Neural progenitor cell (in vitro differentiated cells): ENCODE measurements at regions not wholly inside any gene's neighbourhood (a gene's known extent, or its start where the extent isn't known, plus 50 kb on each side); places are given as distances from the start of the nearest gene placed in this dataset.

Experiments used
- CTCF ChIP-seq: fragments of 200-600 bp; sonication (generic); IDR thresholded peaks from 2 replicates; pipeline ENCODE4 v1.5.1; 2017; ENCODE audit warnings: antibody characterized with exemption, mild to moderate bottlenecking
- EZH2 ChIP-seq: fragments of 200-600 bp; sonication (generic); IDR thresholded peaks from 2 replicates; pipeline ENCODE4 v1.6.1; 2017; ENCODE audit warnings: antibody characterized with exemption, mild to moderate bottlenecking, moderate library complexity
- EZH2phosphoT487 ChIP-seq: fragments of 200-600 bp; sonication (generic); IDR thresholded peaks from 2 replicates; pipeline ENCODE4 v1.6.1; 2017; ENCODE audit warnings: antibody characterized with exemption

- TF ChIP-seq CTCF (no peak), EZH2 (no peak), EZH2phosphoT487 (no peak)
These were observed 232.3 kb downstream of the PTTG2 start for GRCh38 chr4:38192516-38192915.
